Activated naive CD8-positive, alpha-beta T cell (primary cell): ENCODE measurements at regions not wholly inside any gene's neighbourhood (a gene's known extent, or its start where the extent isn't known, plus 50 kb on each side); places are given as distances from the start of the nearest gene placed in this dataset.

Experiments used
- H3K27ac Mint-ChIP-seq: one replicate; pipeline ENCODE4 v1.8.0; 2021; ENCODE audit warnings: mixed read lengths
- H3K27me3 Mint-ChIP-seq: one replicate; pipeline ENCODE4 v1.8.0; 2021; ENCODE audit warnings: mixed read lengths
- H3K36me3 Mint-ChIP-seq: one replicate; pipeline ENCODE4 v1.8.0; 2021; ENCODE audit warnings: mixed read lengths
- H3K4me1 Mint-ChIP-seq: one replicate; pipeline ENCODE4 v1.8.0; 2021; ENCODE audit warnings: low read depth, mixed read lengths
- H3K4me3 Mint-ChIP-seq: one replicate; pipeline ENCODE4 v1.8.0; 2021; ENCODE audit warnings: mild to moderate bottlenecking, mixed read lengths
- H3K9me3 Mint-ChIP-seq: one replicate; pipeline ENCODE4 v1.8.0; 2021; ENCODE audit warnings: low read depth, mixed read lengths

- Mint-ChIP-seq H3K27ac (no peak overlapping the region), H3K4me3 (peak overlapping the region; percentile 41)
Observed at GRCh38 chr4:180134091-180134866, 2108.9 kb upstream of the TENM3 start.

GRCh38 chr4:180141734-180142133, 2101.5 kb upstream of the TENM3 start:
- H3K4me3 Mint-ChIP-seq: no peak overlapping the region
- no peaks in the 10 kb centered on the region for H3K4me1 Mint-ChIP-seq
- H3K27ac Mint-ChIP-seq: no peak overlapping the region
- H3K9me3 Mint-ChIP-seq: no peaks in the 10 kb centered on the region
- H3K36me3 Mint-ChIP-seq: no peaks in the 10 kb centered on the region
- no peaks in the 10 kb centered on the region for H3K27me3 Mint-ChIP-seq

More at GRCh38 chr4:180134091-180134866, 2108.9 kb upstream of the TENM3 start:
- H3K9me3 Mint-ChIP-seq: no peaks in the 10 kb centered on the region
- H3K36me3 Mint-ChIP-seq: no peaks in the 10 kb centered on the region
- peaks cover 7% of the 10 kb centered on the region for H3K4me1 Mint-ChIP-seq
- no peaks in the 10 kb centered on the region for H3K27me3 Mint-ChIP-seq

GRCh38 chr4:180148737-180149136, 2094.5 kb upstream of the TENM3 start:
- Mint-ChIP-seq H3K4me3 (no peak overlapping the region), H3K27me3 (no peaks in the 10 kb centered on the region), H3K4me1 (no peaks in the 10 kb centered on the region), H3K9me3 (no peaks in the 10 kb centered on the region), H3K36me3 (no peaks in the 10 kb centered on the region), H3K27ac (no peak overlapping the region)

GRCh38 chr4:180150818-180151217, 2092.4 kb upstream of the TENM3 start:
- Mint-ChIP-seq H3K36me3 (no peaks in the 10 kb centered on the region), H3K27ac (no peak overlapping the region), H3K4me1 (no peaks in the 10 kb centered on the region), H3K4me3 (no peak overlapping the region), H3K27me3 (no peaks in the 10 kb centered on the region), H3K9me3 (no peaks in the 10 kb centered on the region)

GRCh38 chr4:180152831-180153230, 2090.4 kb upstream of the TENM3 start:
- H3K27me3 Mint-ChIP-seq: no peaks in the 10 kb centered on the region
- no peak overlapping the region for H3K4me3 Mint-ChIP-seq
- no peaks in the 10 kb centered on the region for H3K4me1 Mint-ChIP-seq
- no peaks in the 10 kb centered on the region for H3K36me3 Mint-ChIP-seq
- no peak overlapping the region for H3K27ac Mint-ChIP-seq
- H3K9me3 Mint-ChIP-seq: no peaks in the 10 kb centered on the region

- Mint-ChIP-seq H3K4me1 (no peaks in the 10 kb centered on the region), H3K4me3 (no peak overlapping the region), H3K9me3 (no peaks in the 10 kb centered on the region), H3K36me3 (no peaks in the 10 kb centered on the region), H3K27ac (no peak overlapping the region), H3K27me3 (no peaks in the 10 kb centered on the region)
Observed at GRCh38 chr4:180153587-180153986, 2089.6 kb upstream of the TENM3 start.

GRCh38 chr4:180156684-180157083, 2086.5 kb upstream of the TENM3 start:
- Mint-ChIP-seq H3K36me3 (no peaks in the 10 kb centered on the region), H3K27ac (no peak overlapping the region), H3K27me3 (no peaks in the 10 kb centered on the region), H3K4me1 (no peaks in the 10 kb centered on the region), H3K9me3 (no peaks in the 10 kb centered on the region), H3K4me3 (no peak overlapping the region)

- Mint-ChIP-seq H3K27me3 (no peaks in the 10 kb centered on the region), H3K4me3 (no peak overlapping the region), H3K4me1 (no peaks in the 10 kb centered on the region), H3K9me3 (no peaks in the 10 kb centered on the region), H3K27ac (no peak overlapping the region), H3K36me3 (no peaks in the 10 kb centered on the region)
Observed at GRCh38 chr4:180160195-180160983, 2082.8 kb upstream of the TENM3 start.

- Mint-ChIP-seq H3K4me1 (no peaks in the 10 kb centered on the region), H3K27me3 (no peaks in the 10 kb centered on the region), H3K9me3 (no peaks in the 10 kb centered on the region)
Observed at GRCh38 chr4:180164799-180165198, 2078.4 kb upstream of the TENM3 start.

GRCh38 chr4:180169394-180169793, 2073.8 kb upstream of the TENM3 start:
- H3K9me3 Mint-ChIP-seq: no peaks in the 10 kb centered on the region
- H3K36me3 Mint-ChIP-seq: no peaks in the 10 kb centered on the region
- H3K27ac Mint-ChIP-seq: no peak overlapping the region
- H3K27me3 Mint-ChIP-seq: peaks cover 3% of the 10 kb centered on the region
- no peak overlapping the region for H3K4me3 Mint-ChIP-seq
- H3K4me1 Mint-ChIP-seq: no peaks in the 10 kb centered on the region

More at GRCh38 chr4:180164799-180165198, 2078.4 kb upstream of the TENM3 start:
- no peak overlapping the region for H3K27ac Mint-ChIP-seq
- H3K4me3 Mint-ChIP-seq: no peak overlapping the region
- no peaks in the 10 kb centered on the region for H3K36me3 Mint-ChIP-seq

- Mint-ChIP-seq H3K9me3 (no peaks in the 10 kb centered on the region), H3K27ac (no peak overlapping the region), H3K4me1 (no peaks in the 10 kb centered on the region), H3K36me3 (no peaks in the 10 kb centered on the region), H3K27me3 (peaks cover 3% of the 10 kb centered on the region), H3K4me3 (no peak overlapping the region)
Observed at GRCh38 chr4:180169966-180170365, 2073.2 kb upstream of the TENM3 start.

- H3K36me3 Mint-ChIP-seq: no peaks in the 10 kb centered on the region
- H3K4me1 Mint-ChIP-seq: no peaks in the 10 kb centered on the region
- no peak overlapping the region for H3K4me3 Mint-ChIP-seq
- H3K27me3 Mint-ChIP-seq: no peaks in the 10 kb centered on the region
- H3K9me3 Mint-ChIP-seq: peaks cover 4% of the 10 kb centered on the region
- no peak overlapping the region for H3K27ac Mint-ChIP-seq
Observed at GRCh38 chr4:180179146-180179545, 2064.1 kb upstream of the TENM3 start.

- H3K4me3 Mint-ChIP-seq: no peak overlapping the region
- H3K36me3 Mint-ChIP-seq: no peaks in the 10 kb centered on the region
- H3K27me3 Mint-ChIP-seq: no peaks in the 10 kb centered on the region
- no peaks in the 10 kb centered on the region for H3K4me1 Mint-ChIP-seq
- no peak overlapping the region for H3K27ac Mint-ChIP-seq
- H3K9me3 Mint-ChIP-seq: no peaks in the 10 kb centered on the region
Observed at GRCh38 chr4:180189666-180190065, 2053.5 kb upstream of the TENM3 start.

GRCh38 chr4:180190382-180190781, 2052.8 kb upstream of the TENM3 start:
- H3K27ac Mint-ChIP-seq: no peak overlapping the region
- no peaks in the 10 kb centered on the region for H3K9me3 Mint-ChIP-seq
- H3K27me3 Mint-ChIP-seq: no peaks in the 10 kb centered on the region
- no peaks in the 10 kb centered on the region for H3K4me1 Mint-ChIP-seq
- no peak overlapping the region for H3K4me3 Mint-ChIP-seq
- no peaks in the 10 kb centered on the region for H3K36me3 Mint-ChIP-seq

- Mint-ChIP-seq H3K4me1 (no peaks in the 10 kb centered on the region), H3K27ac (no peak overlapping the region), H3K9me3 (no peaks in the 10 kb centered on the region), H3K27me3 (no peaks in the 10 kb centered on the region), H3K36me3 (no peaks in the 10 kb centered on the region), H3K4me3 (no peak overlapping the region)
Observed at GRCh38 chr4:180197471-180197870, 2045.7 kb upstream of the TENM3 start.
